ENCODE measurements at regions not wholly inside any gene's neighbourhood (a gene's known extent, or its start where the extent isn't known, plus 50 kb on each side); places are given as distances from the start of the nearest gene placed in this dataset.

DNA sequence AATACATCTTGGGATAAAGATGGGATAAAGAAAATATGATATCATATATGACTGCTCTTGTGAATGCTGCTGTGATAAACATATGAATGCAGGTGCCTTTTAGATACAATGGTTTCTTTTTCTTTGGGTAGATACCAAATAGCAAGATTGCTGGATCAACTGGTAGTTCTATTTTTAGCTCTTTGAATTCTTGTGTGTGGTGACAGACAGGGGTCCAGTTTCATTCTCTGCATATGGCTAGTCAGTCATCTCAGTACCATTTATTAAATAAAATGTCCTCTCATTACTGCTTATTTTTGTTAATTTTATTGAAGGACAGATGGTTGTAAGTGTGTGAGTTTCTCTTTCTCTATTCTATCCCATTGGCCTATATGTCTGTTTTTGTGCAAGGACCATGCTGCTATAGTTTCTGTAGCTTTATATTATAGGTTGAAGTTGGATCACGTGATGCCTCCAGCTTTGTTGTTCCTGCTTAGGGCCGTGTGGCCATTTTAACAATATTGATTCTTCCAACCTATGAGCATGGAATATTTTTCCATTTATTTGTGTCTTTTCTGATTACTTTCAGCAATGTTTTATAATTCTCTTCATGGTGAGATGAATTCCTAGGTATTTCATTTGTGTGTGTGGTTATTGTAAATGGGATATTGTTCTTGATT lies 1089.8 kb upstream of the CADM2 start:
- H3K4me3 ChIP-seq: no peak overlapping the region
- H3K27ac ChIP-seq: no peak overlapping the region

DNA sequence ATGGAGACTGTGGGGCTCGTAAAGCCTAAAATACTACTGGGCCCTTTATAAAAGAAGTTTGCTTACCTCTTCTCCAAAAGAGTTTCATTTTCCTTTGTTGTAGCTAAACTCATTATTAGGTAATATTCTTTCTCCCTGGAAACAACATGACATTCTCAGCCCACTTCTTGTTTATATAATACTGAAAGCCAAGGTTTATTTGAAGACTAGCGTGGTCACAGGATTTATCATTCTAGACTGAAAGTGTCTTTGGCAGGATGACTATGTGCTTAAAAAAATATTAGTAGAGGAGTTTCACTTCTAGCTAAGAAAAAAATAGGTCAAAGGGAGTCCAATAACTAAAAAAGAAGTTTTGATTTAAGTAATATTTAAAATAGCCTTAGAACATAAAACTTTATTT lies 1085.2 kb upstream of the CADM2 start:
- Histone ChIP-seq H3K4me3 (no peak overlapping the region), H3K27ac (no peak overlapping the region)

DNA sequence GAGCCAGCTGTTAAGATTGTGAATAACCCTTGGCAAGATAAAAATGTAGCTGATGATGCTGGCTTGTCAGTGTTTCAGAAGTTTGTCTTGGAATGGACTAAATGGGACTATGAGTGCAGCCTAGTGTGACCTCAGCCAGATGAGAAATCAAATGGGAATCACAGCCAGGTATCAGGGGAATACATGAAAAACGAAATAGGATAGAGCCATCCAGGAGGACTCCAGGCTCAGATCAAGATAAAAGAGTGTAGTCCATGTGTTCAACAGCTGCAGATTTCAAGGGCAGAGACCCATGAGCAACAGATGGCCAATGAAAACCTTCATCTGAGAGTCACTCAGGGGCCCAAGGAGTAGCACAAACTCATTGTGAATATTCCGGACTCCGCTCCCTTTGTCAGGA lies 1080.9 kb upstream of the CADM2 start:
- Histone ChIP-seq H3K4me3 (no peak overlapping the region), H3K27ac (no peak overlapping the region)

DNA sequence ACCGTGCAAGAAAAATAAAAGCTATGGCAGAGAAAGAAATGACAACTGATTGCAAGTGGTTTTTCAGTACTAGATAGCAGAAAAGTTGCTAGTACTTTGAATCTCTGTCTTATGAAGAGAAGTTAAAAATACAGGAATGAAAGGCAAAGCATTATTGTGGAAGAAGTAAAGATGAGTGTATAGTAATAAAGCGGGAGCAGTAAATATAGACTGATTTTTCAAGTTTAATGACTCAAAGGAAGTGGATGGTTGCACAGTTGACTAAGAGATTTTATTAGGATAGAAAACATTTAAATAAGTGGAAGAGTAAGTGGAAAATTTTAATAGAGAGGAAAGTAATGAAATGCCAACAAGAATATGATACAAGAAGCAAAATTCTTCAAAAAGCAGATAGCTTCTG lies 1076.1 kb upstream of the CADM2 start:
- H3K27ac ChIP-seq: no peak overlapping the region
- H3K4me3 ChIP-seq: no peak overlapping the region

DNA sequence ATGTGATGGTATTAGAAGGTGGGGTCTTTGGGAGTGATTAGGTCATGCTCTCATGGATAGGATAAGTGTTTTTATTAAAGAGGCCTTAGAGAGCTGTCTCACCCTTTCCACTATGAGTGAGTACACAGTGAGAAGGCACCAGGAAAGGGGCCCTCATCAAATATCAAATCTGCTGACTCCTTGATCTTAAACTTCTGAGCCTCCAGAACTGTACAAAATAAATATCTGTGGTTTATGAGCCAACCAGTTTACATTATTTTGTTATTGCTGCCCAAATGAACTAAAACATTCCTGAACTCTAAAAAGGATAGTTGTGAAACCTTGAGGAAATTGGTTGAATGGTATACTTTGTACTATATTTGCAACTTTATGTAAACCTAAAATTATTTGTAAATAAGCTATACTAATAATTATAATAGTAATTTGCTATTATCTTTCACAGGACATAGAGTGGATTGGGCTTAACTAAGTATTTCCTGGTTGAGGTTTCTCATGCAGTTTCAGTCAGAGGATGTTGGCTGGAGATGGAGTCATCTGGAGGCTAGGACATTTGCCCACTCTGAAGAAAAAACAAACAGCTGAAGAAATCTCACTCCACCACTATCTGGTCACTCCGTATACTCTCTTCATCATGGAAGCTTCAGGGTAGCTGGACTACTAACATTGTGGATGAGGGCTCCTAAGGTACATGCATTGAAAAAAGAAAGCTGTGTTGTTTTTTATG lies 1068.6 kb upstream of the CADM2 start:
- no peak overlapping the region for H3K27ac ChIP-seq

DNA sequence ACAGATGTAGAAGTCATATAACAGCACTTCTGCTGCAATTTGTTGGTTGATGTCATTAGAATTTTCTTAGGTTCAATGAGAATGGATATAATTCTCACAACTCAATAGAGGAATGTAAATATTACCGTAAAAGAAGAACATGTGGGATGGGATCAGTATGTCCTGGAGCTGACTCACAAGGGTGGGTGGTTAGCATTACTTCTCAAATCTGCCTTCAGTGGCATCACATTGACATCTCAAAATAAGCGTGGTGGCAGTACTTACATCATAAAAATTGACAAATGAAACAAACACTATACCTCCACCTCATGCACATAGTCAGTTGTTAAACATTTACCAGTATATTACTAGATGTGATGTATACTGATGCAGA lies 1068.0 kb upstream of the CADM2 start:
- no peak overlapping the region for H3K4me3 ChIP-seq
- no peak overlapping the region for H3K27ac ChIP-seq

More for the DNA sequence above, 1068.6 kb upstream of the CADM2 start:
- H3K4me3 ChIP-seq: no peak overlapping the region

DNA sequence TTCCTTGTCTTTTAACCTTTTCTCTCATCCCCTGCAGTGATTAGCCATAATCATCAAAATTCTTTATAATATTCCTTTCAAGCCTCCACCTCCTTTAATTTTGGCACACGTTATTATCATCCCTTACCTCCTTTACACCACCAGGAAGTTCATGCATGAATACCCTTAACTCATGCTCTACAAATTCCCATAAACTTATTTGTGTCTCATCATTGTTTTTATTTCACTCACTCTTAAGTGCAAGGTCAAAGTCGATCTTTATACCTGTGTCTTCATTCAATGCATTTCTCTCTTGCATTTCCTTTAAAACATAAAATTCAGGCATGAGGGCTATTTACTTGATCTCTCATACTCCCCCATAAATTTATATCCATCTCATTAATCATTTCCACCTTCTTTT lies 1064.6 kb upstream of the CADM2 start:
- no peak overlapping the region for H3K4me3 ChIP-seq

DNA sequence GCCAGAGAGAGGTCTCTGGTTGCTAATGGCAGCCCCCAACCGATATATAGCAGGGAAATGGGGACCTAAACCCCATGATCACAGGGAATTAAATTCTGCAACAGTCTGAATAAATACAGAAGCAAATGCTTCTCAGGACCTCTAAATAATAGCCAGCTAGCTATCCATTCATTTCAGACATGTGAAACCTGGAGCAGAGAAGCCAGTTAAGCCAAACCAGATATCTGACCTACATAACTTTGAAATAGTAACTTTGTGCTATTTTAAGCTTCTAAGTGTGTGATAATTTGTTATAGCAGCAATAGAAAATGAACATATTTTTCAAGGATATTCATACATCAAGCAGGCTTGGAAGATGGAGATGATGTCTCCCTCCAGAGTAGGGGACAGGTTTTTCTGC lies 1062.9 kb upstream of the CADM2 start:
- Histone ChIP-seq H3K4me3 (no peak overlapping the region), H3K27ac (no peak overlapping the region)

More for the DNA sequence above, 1064.6 kb upstream of the CADM2 start:
- no peak overlapping the region for H3K27ac ChIP-seq

DNA sequence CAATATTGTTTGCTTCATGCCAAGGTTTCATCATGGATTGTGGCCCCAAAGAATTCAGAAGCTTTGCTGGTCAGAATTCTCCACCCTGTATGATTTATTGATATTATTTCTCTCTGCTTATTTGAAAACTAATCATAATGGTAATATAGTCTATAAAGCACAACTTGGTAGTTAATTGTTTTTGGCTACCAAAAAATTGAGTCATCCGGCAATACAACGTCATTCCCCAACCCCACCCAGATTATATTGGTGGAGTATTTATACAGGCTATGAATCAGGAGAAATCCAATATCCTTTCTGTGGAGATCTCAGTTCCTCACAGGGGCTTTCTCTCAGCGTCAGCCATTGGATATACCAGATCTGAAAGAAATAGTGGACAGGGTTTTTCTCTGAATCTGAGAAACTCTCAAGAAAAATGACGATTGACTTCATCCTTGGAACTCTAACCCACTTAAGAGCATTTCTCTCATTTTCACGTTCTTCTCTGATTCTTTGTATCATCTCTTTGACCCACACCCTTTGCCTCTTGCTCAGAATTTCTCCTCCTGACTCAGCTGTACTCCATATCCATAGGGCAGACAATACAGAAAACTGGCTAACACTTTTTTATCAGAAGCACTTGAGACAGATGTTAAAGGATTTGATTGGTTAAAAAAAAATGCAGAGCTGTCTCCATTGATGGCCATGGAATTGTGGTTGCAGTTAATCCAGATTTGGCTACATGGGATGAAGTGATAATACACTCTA lies 1055.8 kb upstream of the CADM2 start:
- H3K4me3 ChIP-seq: no peak overlapping the region
- no peak overlapping the region for H3K27ac ChIP-seq

DNA sequence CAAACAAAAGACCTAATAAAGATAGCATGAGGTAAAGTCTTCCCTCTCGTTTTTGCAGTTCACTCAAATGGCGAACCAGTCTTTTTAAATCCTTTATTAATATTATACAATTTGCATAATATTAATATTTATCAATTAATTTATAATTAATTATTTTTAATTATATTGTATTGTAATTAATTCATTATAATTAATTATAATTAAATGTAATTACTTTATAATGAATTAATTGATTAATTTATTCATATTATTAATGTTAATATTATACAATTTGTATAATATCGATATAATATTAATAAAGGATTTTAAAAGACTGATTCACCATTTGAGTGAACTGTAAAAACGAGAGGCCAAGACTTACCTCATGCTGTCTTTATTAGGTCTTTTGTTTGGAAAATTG lies 1045.4 kb upstream of the CADM2 start:
- no peak overlapping the region for H3K27ac ChIP-seq
- no peak overlapping the region for H3K4me3 ChIP-seq

DNA sequence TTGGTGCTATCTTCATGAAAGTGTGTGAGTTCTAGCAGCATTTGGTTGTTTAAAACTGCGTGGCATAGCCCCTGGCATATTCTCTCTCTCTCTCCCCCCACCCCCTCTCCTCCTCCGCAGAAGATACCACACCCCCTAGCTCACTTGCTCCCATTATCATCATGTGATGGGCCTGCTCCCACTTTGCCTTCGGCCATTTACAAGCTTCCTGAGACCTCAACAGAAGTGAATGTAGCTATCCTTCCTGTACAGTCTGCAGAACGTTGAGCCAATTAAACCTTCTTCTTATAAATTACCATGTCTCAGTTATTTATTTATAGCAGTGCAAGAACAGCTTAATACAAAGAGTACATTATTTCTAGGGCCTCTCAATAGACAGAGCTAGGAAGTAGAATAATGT lies 1032.5 kb upstream of the CADM2 start:
- H3K4me3 ChIP-seq: no peak overlapping the region
- H3K27ac ChIP-seq: no peak overlapping the region

DNA sequence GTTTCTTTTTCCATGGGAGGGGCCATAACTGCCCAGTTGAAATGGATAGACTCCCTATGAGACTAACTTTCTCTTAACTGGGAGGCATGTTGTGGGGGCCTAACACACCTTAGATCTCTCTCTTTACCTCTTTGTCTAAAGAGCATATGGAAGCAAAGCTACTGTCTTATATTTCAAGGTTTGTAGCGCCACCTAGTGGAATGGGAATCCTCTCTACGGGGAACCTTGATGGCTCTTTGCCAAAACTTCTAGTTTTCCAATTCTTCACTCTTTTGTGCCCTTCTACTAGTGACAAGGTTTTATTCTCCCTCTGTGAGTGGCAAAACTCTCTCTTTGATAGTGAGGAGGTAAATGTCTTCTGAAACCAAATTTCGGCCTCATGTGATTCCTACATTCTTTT lies 1030.4 kb upstream of the CADM2 start:
- Histone ChIP-seq H3K27ac (no peak overlapping the region), H3K4me3 (no peak overlapping the region)

DNA sequence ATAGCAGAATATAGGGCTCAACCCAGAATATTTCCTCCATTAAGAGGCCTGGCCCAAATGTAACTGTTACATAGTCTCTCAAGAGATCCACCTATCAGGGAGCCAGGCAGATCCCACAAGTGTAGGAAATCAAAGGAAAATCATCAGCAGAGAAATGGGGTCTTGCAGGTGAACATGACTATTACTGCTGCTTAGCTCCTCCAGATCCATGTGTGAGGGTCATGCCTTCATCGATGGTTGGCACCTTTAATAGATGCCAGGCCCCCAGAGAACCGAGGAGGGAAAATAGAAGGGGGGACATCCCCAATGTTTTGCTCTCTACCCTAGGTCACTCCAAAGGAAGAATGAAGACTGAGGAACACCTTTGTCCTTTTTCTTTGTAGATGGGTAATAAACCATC lies 1029.9 kb upstream of the CADM2 start:
- Histone ChIP-seq H3K4me3 (no peak overlapping the region), H3K27ac (no peak overlapping the region)

DNA sequence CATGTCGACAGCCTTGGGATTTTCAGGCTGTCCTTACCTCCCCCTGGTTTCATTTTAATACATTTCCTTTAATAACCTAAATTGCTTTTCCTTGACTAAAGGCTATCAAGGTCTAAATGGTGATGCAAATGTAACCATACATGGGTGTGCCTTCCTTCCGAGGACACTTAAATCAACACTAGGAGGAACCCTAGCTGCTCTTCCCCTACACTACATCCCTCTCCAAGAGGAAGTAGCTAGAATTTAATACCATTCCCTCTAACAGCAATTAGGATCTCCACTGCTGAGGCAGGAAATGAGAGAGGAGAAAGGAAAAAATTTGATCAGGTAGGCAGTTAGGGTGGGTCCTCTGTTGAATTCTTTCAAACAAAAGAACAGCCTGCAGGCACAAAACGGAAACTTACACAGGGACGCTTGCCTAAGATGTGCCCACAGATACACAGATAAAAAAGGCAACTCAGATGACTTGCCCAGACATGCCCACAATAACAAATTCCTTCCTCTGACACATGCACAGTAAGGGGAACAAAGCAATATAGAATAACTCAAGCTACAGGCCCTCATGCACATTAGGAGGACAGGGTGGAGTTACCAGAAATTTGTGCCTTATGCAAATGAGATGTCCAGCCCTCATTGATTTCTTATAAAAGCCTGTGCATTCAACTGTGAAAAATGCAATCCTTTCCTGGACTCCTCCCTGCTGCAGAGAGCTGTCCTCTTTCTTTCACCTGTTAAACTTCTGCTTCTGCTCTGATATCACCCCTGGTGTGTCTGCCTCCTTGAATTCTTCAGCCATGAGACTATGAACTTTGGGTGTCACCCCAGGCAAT lies 1024.4 kb upstream of the CADM2 start:
- Histone ChIP-seq H3K4me3 (no peak overlapping the region), H3K27ac (peak overlapping the region in 1 of 21 experiments; percentile 24)

DNA sequence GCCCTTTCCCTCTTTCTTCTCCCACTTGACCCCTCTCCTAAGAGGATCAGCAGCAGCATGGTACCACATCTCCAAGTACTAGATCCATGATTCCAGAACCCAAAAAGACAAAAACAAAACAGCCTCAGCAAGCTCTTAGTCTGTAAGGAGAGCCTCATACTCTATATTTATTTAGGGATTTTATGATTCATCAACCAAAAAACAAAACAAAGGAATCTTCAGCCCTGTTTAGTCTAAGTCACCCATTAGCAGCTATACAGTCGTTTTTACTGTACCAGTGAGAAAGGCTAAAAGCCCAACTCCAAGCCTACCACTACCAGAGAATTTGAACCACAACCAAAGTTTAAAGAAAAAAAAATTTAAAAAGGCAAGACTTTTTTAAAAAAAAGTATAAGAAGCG lies 1020.3 kb upstream of the CADM2 start:
- Histone ChIP-seq H3K4me3 (no peak overlapping the region), H3K27ac (no peak overlapping the region)

DNA sequence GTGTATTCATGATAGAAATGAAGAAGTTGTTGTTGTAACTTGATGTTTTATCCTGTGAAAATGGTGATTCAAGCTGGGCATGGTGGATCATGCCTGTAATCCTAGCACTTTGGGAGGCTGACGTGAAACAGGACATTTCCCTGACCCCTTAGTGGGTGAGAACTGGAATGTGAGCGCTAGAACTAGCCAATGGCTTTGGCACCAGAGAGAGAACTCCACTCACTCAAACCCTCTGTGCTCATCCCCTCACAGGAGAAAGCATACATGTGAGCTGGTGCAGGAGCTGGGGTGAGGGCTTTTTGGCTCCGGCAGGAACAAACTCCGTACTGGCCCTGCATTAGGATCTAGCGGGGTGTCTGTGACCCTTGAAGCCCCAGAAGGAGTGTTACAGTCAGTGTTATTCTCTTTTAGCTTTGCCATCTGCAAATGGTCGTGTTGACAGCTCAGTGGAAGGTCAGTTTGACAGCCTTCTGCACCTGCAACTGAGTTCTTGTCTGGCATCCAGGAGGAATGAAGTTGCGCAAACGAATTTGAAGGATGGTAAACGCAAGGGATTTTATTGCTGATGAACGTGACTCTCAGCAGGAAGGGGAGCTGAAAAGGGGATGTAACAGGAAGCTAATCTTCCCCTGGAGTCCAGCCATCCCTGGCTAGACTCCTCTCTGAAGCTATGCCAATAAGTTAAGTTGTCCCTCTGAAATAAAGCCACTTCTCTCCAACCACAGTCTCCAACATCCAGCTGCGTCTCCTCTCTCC lies 1016.6 kb upstream of the CADM2 start:
- Histone ChIP-seq H3K4me3 (no peak overlapping the region), H3K27ac (no peak overlapping the region)

DNA sequence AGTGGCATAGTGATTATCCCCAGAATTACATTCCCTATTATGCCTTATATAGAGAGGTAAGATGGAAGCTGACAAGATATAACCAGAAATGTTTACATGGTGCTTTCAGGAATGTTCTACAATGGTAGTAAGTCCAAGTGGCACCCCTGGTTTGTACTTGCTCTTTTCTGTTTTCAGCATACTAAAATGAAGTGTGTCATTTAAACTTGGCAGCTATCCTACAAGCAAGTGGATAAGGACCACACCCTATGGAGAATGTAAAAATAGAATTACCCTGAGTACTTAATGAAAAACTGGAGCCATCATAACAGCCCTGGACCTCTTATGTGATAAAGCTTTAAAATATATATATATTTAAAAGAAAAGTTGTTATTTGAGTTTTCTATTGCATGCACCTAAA lies 1012.7 kb upstream of the CADM2 start:
- H3K27ac ChIP-seq: no peak overlapping the region
- H3K4me3 ChIP-seq: no peak overlapping the region

DNA sequence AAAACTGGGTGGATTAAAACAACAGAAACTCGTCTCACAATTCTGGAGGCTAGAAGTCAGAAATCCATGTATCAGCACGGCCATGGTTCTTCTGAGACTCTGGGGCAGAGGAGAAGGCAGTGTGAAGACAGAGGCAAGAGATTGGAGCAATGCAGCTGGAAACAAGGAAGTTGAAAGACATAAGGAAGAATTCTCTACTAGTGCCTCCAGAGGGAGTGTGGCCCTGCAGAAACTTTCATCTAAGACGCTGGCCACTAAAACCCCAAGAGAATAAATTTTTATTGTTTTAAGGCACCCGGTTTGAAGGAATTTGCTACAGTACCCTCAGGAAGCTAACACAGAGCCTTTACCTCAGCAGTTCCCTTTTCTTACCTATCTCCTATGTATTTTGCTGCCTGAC lies 1012.2 kb upstream of the CADM2 start:
- Histone ChIP-seq H3K4me3 (no peak overlapping the region), H3K27ac (no peak overlapping the region)

DNA sequence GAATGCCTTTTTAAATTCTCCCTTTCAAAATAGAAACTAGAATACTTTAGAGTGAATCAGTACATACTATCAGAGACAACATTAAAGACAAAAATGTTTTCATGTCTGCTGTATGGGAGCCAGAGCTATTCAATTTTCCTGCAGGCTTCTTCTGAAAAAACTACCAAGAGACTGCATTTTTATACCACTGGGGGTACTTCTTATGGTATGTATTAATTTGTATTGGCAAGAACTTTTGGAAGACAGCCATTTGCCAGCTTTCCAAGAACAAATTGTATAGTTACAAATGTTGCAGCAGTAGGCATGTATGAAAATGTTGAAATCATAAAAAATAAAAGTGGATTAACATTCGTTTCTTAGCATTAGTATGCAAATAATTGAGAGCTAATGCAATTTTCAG lies 1010.0 kb upstream of the CADM2 start:
- Histone ChIP-seq H3K4me3 (no peak overlapping the region), H3K27ac (no peak overlapping the region)

All from skin epidermis (tissue), 12 donors.